Caco-2 (cell line): ENCODE measurements at regions not wholly inside any gene's neighbourhood (a gene's known extent, or its start where the extent isn't known, plus 50 kb on each side); places are given as distances from the start of the nearest gene placed in this dataset.

Experiments
- BruUV-seq: library from RNA; stranded (reverse); fragments of 400-500 nt; replicated peaks from 2 replicates; lab custom pipeline; 2021; lab: Mats Ljungman, UMichigan
- CTCF ChIA-PET: fragments of 300-600 bp; sonication (Branson Sonifier 250); formaldehyde crosslinking; loops from one replicate; lab custom pipeline; 2022; ENCODE audit warnings: antibody characterized with exemption; lab: Charles Lee
- POLR2A ChIA-PET: fragments of 300-600 bp; sonication (Branson Sonifier 250); formaldehyde crosslinking; loops from one replicate; lab custom pipeline; 2022; ENCODE audit warnings: antibody characterized with exemption; lab: Charles Lee
- DNase-seq, 2 experiments: peaks; one replicate each; pipeline versions ENCODE4 v3.0.0 to v3.0.0-alpha.2; 2020 to 2022
- H3K27me3 ChIP-seq: replicated peaks from 2 replicates; pipeline ENCODE4 v1.6.0; 2011; ENCODE audit warnings: low read length; ENCODE audit not compliant: control insufficient read depth, insufficient read depth
- H3K36me3 ChIP-seq: 2 replicates; pipeline ENCODE4 v1.5.1; 2011; ENCODE audit warnings: low read length; ENCODE audit not compliant: control insufficient read depth, insufficient read depth
- H3K4me1 ChIP-seq: fragments of 250-450 bp; sonication (Bioruptor Pico); 2 replicates; pipeline ENCODE4 v1.5.1; 2020; ENCODE audit warnings: mild to moderate bottlenecking
- H3K4me3 ChIP-seq: 2 replicates; pipeline ENCODE4 v1.5.1; 2011; ENCODE audit warnings: low read depth, mild to moderate bottlenecking, control low read depth, low read length
- H3K9me3 ChIP-seq: fragments of 250-450 bp; sonication (Bioruptor Pico); 2 replicates; pipeline ENCODE4 v1.5.1; 2020; ENCODE audit warnings: mild to moderate bottlenecking, moderate library complexity
- H3K27ac Mint-ChIP-seq: one replicate; pipeline ENCODE4 v1.8.0; 2022; ENCODE audit warnings: mixed read lengths; ENCODE audit not compliant: unreplicated experiment
- H3K27me3 Mint-ChIP-seq: one replicate; pipeline ENCODE4 v1.8.0; 2022; ENCODE audit warnings: mixed read lengths; ENCODE audit not compliant: insufficient read depth, unreplicated experiment
- H3K36me3 Mint-ChIP-seq: one replicate; pipeline ENCODE4 v1.8.0; 2022; ENCODE audit warnings: mild to moderate bottlenecking, mixed read lengths; ENCODE audit not compliant: insufficient read depth, unreplicated experiment
- H3K4me1 Mint-ChIP-seq: one replicate; pipeline ENCODE4 v1.8.0; 2022; ENCODE audit warnings: low read depth, mixed read lengths; ENCODE audit not compliant: unreplicated experiment
- H3K4me3 Mint-ChIP-seq: one replicate; pipeline ENCODE4 v1.8.0; 2022; ENCODE audit warnings: mild to moderate bottlenecking, moderate library complexity, mixed read lengths; ENCODE audit not compliant: unreplicated experiment
- H3K9me3 Mint-ChIP-seq: one replicate; pipeline ENCODE4 v1.8.0; 2022; ENCODE audit warnings: mixed read lengths; ENCODE audit not compliant: unreplicated experiment
- CTCF ChIP-seq, 2 experiments: fragments of 200-600 bp in 1 of 2; IDR thresholded peaks; 1 replicate in 1 of 2; 2 replicates in 1 of 2; pipeline versions ENCODE4 v1.5.1 to v1.8.0; 2011 to 2022; ENCODE audit warnings: antibody characterized with exemption in 1 of 2, control low read depth in 1 of 2, inconsistent platforms in 1 of 2, low read depth in 1 of 2, low read length in 1 of 2, mild to moderate bottlenecking in 1 of 2, moderate library complexity in 1 of 2; ENCODE audit not compliant: insufficient read depth in 1 of 2, severe bottlenecking in 1 of 2, unreplicated experiment in 1 of 2
- intact Hi-C: fragments of 100-400 bp; cut with micrococcal nuclease; formaldehyde crosslinking; loops from one replicate; pipeline ENCODE4 v1.10.0; 2022; ENCODE audit not compliant: unreplicated experiment

GRCh38 chr2:215850380-215850779 lies 163.0 kb downstream of the MREG start:
- H3K27ac Mint-ChIP-seq, result no peak overlapping the region
- H3K36me3 Mint-ChIP-seq, result no peaks in the 10 kb centered on the region
- no TSS peak for BruUV-seq

GRCh38 chr2:215849771-215850170 lies 163.6 kb downstream of the MREG start:
- Mint-ChIP-seq H3K4me1 (no peaks in the 10 kb centered on the region), H3K9me3 (peaks cover 17% of the 10 kb centered on the region)

More at GRCh38 chr2:215850380-215850779, 163.0 kb downstream of the MREG start:
- H3K4me1 Mint-ChIP-seq, result no peaks in the 10 kb centered on the region
- H3K9me3 Mint-ChIP-seq, result peaks cover 17% of the 10 kb centered on the region
- H3K36me3 ChIP-seq, result no peaks in the 10 kb centered on the region
- H3K27me3 ChIP-seq, result no peaks in the 10 kb centered on the region
- H3K27me3 Mint-ChIP-seq, result no peaks in the 10 kb centered on the region
- H3K4me1 ChIP-seq, result no peaks in the 10 kb centered on the region
- H3K4me3 ChIP-seq, result no peak overlapping the region
- POLR2A ChIA-PET, result no interaction called here
- H3K4me3 Mint-ChIP-seq, result no peak overlapping the region
- CTCF ChIA-PET, result no interaction called here
- no peak for DNase-seq
- no peak for TF ChIP-seq CTCF (IDR thresholded peaks at IDR 0.05; ENCODE audit: insufficient read depth in 1 of 2, low read depth in 1 of 2, low read length in 1 of 2, severe bottlenecking in 1 of 2, unreplicated experiment in 1 of 2)
- intact Hi-C loops, result no loop called here
- peaks cover 14% of the 10 kb centered on the region; the same call in 1 of the 2 replicates for H3K9me3 ChIP-seq

GRCh38 chr2:215848698-215849097 lies 164.7 kb downstream of the MREG start:
- ChIA-PET POLR2A (no interaction called here), CTCF (no interaction called here)
- H3K36me3 Mint-ChIP-seq, result no peaks in the 10 kb centered on the region

More at GRCh38 chr2:215849771-215850170, 163.6 kb downstream of the MREG start:
- Histone ChIP-seq H3K9me3 (peaks cover 14% of the 10 kb centered on the region; the same call in 1 of the 2 replicates), H3K4me1 (no peaks in the 10 kb centered on the region), H3K36me3 (no peaks in the 10 kb centered on the region), H3K27me3 (no peaks in the 10 kb centered on the region), H3K4me3 (no peak overlapping the region)
- ChIA-PET CTCF (no interaction called here), POLR2A (no interaction called here)
- TF ChIP-seq CTCF (IDR thresholded peaks at IDR 0.05; ENCODE audit: insufficient read depth in 1 of 2, low read depth in 1 of 2, low read length in 1 of 2, severe bottlenecking in 1 of 2, unreplicated experiment in 1 of 2), result no peak
- intact Hi-C loops, result no loop called here
- BruUV-seq, result no TSS peak
- DNase-seq, result no peak
- Mint-ChIP-seq H3K36me3 (no peaks in the 10 kb centered on the region), H3K27ac (no peak overlapping the region), H3K4me3 (no peak overlapping the region), H3K27me3 (no peaks in the 10 kb centered on the region)

More at GRCh38 chr2:215848698-215849097, 164.7 kb downstream of the MREG start:
- Mint-ChIP-seq H3K27me3 (no peaks in the 10 kb centered on the region), H3K4me3 (no peak overlapping the region), H3K9me3 (peaks cover 12% of the 10 kb centered on the region), H3K4me1 (no peaks in the 10 kb centered on the region), H3K27ac (no peak overlapping the region)
- peaks cover 7% of the 10 kb centered on the region; the same call in 1 of the 2 replicates for H3K9me3 ChIP-seq
- H3K27me3 ChIP-seq, result no peaks in the 10 kb centered on the region
- BruUV-seq, result no TSS peak
- intact Hi-C loops, result no loop called here
- no peak overlapping the region for H3K4me3 ChIP-seq
- no peak for TF ChIP-seq CTCF (IDR thresholded peaks at IDR 0.05; ENCODE audit: insufficient read depth in 1 of 2, low read depth in 1 of 2, low read length in 1 of 2, severe bottlenecking in 1 of 2, unreplicated experiment in 1 of 2)
- DNase-seq, result no peak
- H3K4me1 ChIP-seq, result no peaks in the 10 kb centered on the region
- H3K36me3 ChIP-seq, result no peaks in the 10 kb centered on the region
